Neural cell (in vitro differentiated cells): ENCODE measurements at regions not wholly inside any gene's neighbourhood (a gene's known extent, or its start where the extent isn't known, plus 50 kb on each side); places are given as distances from the start of the nearest gene placed in this dataset.

Experiments
- H2AFZ ChIP-seq: fragments of 200-600, 300-800 bp; sonication (generic), shearing (Covaris generic); 2 replicates; pipeline ENCODE4 v1.6.0; 2014; ENCODE audit warnings: low read depth, mild to moderate bottlenecking, antibody characterized with exemption, low read length, moderate library complexity
- H3F3A ChIP-seq: fragments of 200-600 bp; shearing (Covaris generic); 2 replicates; pipeline ENCODE4 v1.6.1; 2016; ENCODE audit warnings: mild to moderate bottlenecking, moderate library complexity, mixed read lengths, antibody characterized with exemption, low read length; ENCODE audit not compliant: insufficient read depth, poor library complexity, severe bottlenecking
- H3K27ac ChIP-seq: fragments of 200-600, 300-800 bp; sonication (generic), shearing (Covaris generic); 2 replicates; pipeline ENCODE4 v1.5.1; 2014; ENCODE audit warnings: mild to moderate bottlenecking, low read length, moderate library complexity
- H3K27me3 ChIP-seq: fragments of 300-800, 200-600 bp; sonication (generic), shearing (Covaris generic); 2 replicates; pipeline ENCODE4 v1.6.0; 2014; ENCODE audit warnings: mild to moderate bottlenecking, low read depth, low read length, moderate library complexity; ENCODE audit not compliant: insufficient read depth
- H3K36me3 ChIP-seq: fragments of 300-800, 200-600 bp; sonication (generic), shearing (Covaris generic); 2 replicates; pipeline ENCODE4 v1.5.1; 2014; ENCODE audit warnings: mild to moderate bottlenecking, antibody characterized with exemption, low read length, moderate library complexity; ENCODE audit not compliant: insufficient read depth
- H3K4me2 ChIP-seq: fragments of 300-800, 200-600 bp; sonication (generic), shearing (Covaris generic); 2 replicates; pipeline ENCODE4 v1.6.0; 2014; ENCODE audit warnings: mild to moderate bottlenecking, low read length
- H3K4me3 ChIP-seq: fragments of 300-800, 200-600 bp; sonication (generic), shearing (Covaris generic); 2 replicates; pipeline ENCODE4 v1.5.1; 2014; ENCODE audit warnings: mild to moderate bottlenecking, low read length, moderate library complexity
- H3K79me2 ChIP-seq: fragments of 200-600 bp; shearing (Covaris generic); replicated peaks from 2 replicates; pipeline ENCODE4 v1.6.0; 2014; ENCODE audit warnings: mild to moderate bottlenecking, low read length, moderate library complexity; ENCODE audit not compliant: insufficient read depth
- H3K9ac ChIP-seq: fragments of 300-800, 200-600 bp; sonication (generic), shearing (Covaris generic); 2 replicates; pipeline ENCODE4 v1.6.1; 2016; ENCODE audit warnings: mild to moderate bottlenecking, low read length, mixed read lengths
- H3K9me2 ChIP-seq: fragments of 200-600 bp; shearing (Covaris generic); 2 replicates; pipeline ENCODE4 v1.6.1; 2016; ENCODE audit warnings: mild to moderate bottlenecking, low read length, mixed read lengths; ENCODE audit not compliant: insufficient read depth
- H3K9me3 ChIP-seq: fragments of 200-600, 300-800 bp; sonication (generic), shearing (Covaris generic); 2 replicates; pipeline ENCODE4 v1.6.1; 2016; ENCODE audit warnings: mild to moderate bottlenecking, mixed run types, low read length, moderate library complexity, mixed read lengths
- H4K20me1 ChIP-seq: fragments of 200-600 bp; shearing (Covaris generic); 2 replicates; pipeline ENCODE4 v1.6.1; 2016; ENCODE audit warnings: mild to moderate bottlenecking, mixed run types; ENCODE audit not compliant: insufficient read depth
- EP300 ChIP-seq: fragments of 450-650 bp; conservative IDR thresholded peaks from 2 replicates; pipeline ENCODE4 v1.6.1; 2014; ENCODE audit warnings: antibody characterized with exemption, mild to moderate bottlenecking, moderate library complexity; ENCODE audit not compliant: poor library complexity, severe bottlenecking
- EZH2 ChIP-seq: fragments of 200-600, 300-800 bp; shearing (Covaris generic), sonication (generic); IDR thresholded peaks from 2 replicates; pipeline ENCODE4 v1.6.1; 2014; ENCODE audit warnings: antibody characterized with exemption, low read length, borderline replicate concordance, mild to moderate bottlenecking; ENCODE audit not compliant: insufficient read depth, poor library complexity, severe bottlenecking
- MXI1 ChIP-seq: fragments of 450-650 bp; conservative IDR thresholded peaks from 2 replicates; pipeline ENCODE4 v1.6.1; 2014; ENCODE audit warnings: antibody characterized with exemption, mild to moderate bottlenecking; ENCODE audit not compliant: poor library complexity, severe bottlenecking
- POLR2AphosphoS5 ChIP-seq: IDR thresholded peaks from 2 replicates; pipeline ENCODE4 v1.6.1; 2012
- RAD21 ChIP-seq: fragments of 450-650 bp; conservative IDR thresholded peaks from 2 replicates; pipeline ENCODE4 v1.6.1; 2014; ENCODE audit warnings: antibody characterized with exemption, mild to moderate bottlenecking, moderate library complexity
- SMC3 ChIP-seq: fragments of 450-650 bp; conservative IDR thresholded peaks from 2 replicates; pipeline ENCODE4 v1.6.1; 2014; ENCODE audit warnings: antibody characterized with exemption, mild to moderate bottlenecking, moderate library complexity; ENCODE audit not compliant: poor library complexity
- TAF1 ChIP-seq: IDR thresholded peaks from 2 replicates; pipeline ENCODE4 v1.6.1; 2012; ENCODE audit warnings: low read depth
- TF ChIP-seq, protein P1 (sequence below): fragments of 450-650 bp; IDR thresholded peaks from 2 replicates; pipeline ENCODE4 v1.5.1; 2014; ENCODE audit warnings: antibody characterized with exemption, mild to moderate bottlenecking, moderate library complexity; ENCODE audit not compliant: poor library complexity, severe bottlenecking
- TF ChIP-seq, protein P2 (sequence below): IDR thresholded peaks from 2 replicates; pipeline ENCODE4 v1.6.1; 2012; ENCODE audit warnings: borderline replicate concordance

DNA sequence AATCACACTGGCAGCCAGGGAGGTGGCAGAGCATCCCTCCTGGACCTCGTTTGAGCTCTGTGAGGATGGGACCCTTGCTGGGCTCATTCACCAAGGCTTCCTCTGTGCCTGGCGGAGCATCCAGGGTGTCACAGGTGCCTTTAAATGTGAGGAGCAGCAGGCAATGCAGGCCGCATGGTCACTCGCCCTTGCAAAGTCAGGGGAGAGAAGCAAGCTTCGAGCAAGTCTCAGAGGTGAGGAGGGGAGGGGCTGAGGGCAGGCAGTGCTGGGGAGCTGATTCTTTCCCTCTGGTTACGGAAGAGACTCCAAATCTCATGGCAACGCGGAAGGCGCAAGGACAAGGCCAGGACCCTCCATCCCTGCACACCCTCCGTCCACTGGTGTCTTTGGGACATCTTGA is 182.7 kb upstream of the PMEPA1 start:
- H4K20me1 ChIP-seq, result no peaks in the 10 kb centered on the region
- no peak overlapping the region for H2AFZ ChIP-seq
- no peaks in the 10 kb centered on the region for H3K36me3 ChIP-seq
- no peak overlapping the region for H3K27ac ChIP-seq
- H3K9me2 ChIP-seq, result no peaks in the 10 kb centered on the region
- TF ChIP-seq RAD21, result no peak
- no peak for TF ChIP-seq POLR2AphosphoS5
- no peak for TF ChIP-seq EP300
- TF ChIP-seq TAF1, result no peak
- no peak for TF ChIP-seq MXI1
- TF ChIP-seq SMC3, result no peak
- no peak for TF ChIP-seq EZH2
- TF ChIP-seq, protein P1, sequence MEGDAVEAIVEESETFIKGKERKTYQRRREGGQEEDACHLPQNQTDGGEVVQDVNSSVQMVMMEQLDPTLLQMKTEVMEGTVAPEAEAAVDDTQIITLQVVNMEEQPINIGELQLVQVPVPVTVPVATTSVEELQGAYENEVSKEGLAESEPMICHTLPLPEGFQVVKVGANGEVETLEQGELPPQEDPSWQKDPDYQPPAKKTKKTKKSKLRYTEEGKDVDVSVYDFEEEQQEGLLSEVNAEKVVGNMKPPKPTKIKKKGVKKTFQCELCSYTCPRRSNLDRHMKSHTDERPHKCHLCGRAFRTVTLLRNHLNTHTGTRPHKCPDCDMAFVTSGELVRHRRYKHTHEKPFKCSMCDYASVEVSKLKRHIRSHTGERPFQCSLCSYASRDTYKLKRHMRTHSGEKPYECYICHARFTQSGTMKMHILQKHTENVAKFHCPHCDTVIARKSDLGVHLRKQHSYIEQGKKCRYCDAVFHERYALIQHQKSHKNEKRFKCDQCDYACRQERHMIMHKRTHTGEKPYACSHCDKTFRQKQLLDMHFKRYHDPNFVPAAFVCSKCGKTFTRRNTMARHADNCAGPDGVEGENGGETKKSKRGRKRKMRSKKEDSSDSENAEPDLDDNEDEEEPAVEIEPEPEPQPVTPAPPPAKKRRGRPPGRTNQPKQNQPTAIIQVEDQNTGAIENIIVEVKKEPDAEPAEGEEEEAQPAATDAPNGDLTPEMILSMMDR, result no peak
- TF ChIP-seq, protein P2, sequence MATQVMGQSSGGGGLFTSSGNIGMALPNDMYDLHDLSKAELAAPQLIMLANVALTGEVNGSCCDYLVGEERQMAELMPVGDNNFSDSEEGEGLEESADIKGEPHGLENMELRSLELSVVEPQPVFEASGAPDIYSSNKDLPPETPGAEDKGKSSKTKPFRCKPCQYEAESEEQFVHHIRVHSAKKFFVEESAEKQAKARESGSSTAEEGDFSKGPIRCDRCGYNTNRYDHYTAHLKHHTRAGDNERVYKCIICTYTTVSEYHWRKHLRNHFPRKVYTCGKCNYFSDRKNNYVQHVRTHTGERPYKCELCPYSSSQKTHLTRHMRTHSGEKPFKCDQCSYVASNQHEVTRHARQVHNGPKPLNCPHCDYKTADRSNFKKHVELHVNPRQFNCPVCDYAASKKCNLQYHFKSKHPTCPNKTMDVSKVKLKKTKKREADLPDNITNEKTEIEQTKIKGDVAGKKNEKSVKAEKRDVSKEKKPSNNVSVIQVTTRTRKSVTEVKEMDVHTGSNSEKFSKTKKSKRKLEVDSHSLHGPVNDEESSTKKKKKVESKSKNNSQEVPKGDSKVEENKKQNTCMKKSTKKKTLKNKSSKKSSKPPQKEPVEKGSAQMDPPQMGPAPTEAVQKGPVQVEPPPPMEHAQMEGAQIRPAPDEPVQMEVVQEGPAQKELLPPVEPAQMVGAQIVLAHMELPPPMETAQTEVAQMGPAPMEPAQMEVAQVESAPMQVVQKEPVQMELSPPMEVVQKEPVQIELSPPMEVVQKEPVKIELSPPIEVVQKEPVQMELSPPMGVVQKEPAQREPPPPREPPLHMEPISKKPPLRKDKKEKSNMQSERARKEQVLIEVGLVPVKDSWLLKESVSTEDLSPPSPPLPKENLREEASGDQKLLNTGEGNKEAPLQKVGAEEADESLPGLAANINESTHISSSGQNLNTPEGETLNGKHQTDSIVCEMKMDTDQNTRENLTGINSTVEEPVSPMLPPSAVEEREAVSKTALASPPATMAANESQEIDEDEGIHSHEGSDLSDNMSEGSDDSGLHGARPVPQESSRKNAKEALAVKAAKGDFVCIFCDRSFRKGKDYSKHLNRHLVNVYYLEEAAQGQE, result no peak
- H3K79me2 ChIP-seq, result no peaks in the 10 kb centered on the region
- H3F3A ChIP-seq, result no peaks in the 10 kb centered on the region
- H3K27me3 ChIP-seq, result no peaks in the 10 kb centered on the region
- H3K9me3 ChIP-seq, result no peaks in the 10 kb centered on the region
- no peak overlapping the region for H3K4me3 ChIP-seq
- H3K9ac ChIP-seq, result no peak overlapping the region
- H3K4me2 ChIP-seq, result no peak overlapping the region

DNA sequence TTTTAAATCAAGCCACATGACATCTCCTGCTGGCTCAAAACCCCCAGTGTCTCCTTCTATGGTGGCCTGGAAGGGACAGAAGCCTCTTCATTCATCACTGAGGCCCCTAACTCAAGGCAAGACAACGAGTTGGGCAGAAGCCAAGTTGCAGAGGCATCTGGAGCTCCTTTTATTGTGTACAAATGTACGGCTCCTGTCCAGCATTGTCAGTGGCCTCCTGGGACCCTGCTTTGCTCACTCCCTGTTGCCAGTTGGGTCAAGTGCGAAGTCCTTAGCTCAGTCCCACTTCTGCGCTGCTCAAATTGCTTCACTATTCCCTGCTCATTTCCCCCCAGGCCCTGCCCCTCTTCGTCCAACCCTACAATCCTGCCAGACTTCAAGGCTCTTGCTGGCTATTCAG is 181.2 kb upstream of the PMEPA1 start:
- no peaks in the 10 kb centered on the region for H3K27me3 ChIP-seq
- H3K36me3 ChIP-seq, result no peaks in the 10 kb centered on the region
- H3K9me2 ChIP-seq, result no peaks in the 10 kb centered on the region
- TF ChIP-seq, protein P2, result no peak
- TF ChIP-seq EZH2 (no peak), EP300 (no peak), MXI1 (no peak)
- no peaks in the 10 kb centered on the region for H3F3A ChIP-seq
- no peak overlapping the region for H3K27ac ChIP-seq
- no peaks in the 10 kb centered on the region for H3K9me3 ChIP-seq
- H3K79me2 ChIP-seq, result no peaks in the 10 kb centered on the region
- H3K4me2 ChIP-seq, result no peak overlapping the region
- H4K20me1 ChIP-seq, result no peaks in the 10 kb centered on the region
- no peak overlapping the region for H3K9ac ChIP-seq
- H3K4me3 ChIP-seq, result no peak overlapping the region
- H2AFZ ChIP-seq, result no peak overlapping the region
